Suprapubic skin (tissue), 4 donors: ENCODE measurements at regions not wholly inside any gene's neighbourhood (a gene's known extent, or its start where the extent isn't known, plus 50 kb on each side); places are given as distances from the start of the nearest gene placed in this dataset.

Experiments
- DNase-seq, 2 donors: peaks; one replicate each; pipeline ENCODE4 v3.0.0-alpha.2; 2019; ENCODE audit warnings: low spot score in 2 of 2
- H3K27ac ChIP-seq: fragments of 200-600 bp; sonication (generic); one replicate; pipeline ENCODE4 v1.5.1; 2019
- H3K27me3 ChIP-seq: fragments of 200-600 bp; sonication (generic); one replicate; pipeline ENCODE4 v1.5.1; 2019
- H3K36me3 ChIP-seq: fragments of 200-600 bp; sonication (generic); one replicate; pipeline ENCODE4 v1.5.1; 2019
- H3K4me1 ChIP-seq: fragments of 200-600 bp; sonication (generic); one replicate; pipeline ENCODE4 v1.5.1; 2019
- H3K4me3 ChIP-seq: fragments of 200-600 bp; sonication (generic); one replicate; pipeline ENCODE4 v1.5.1; 2019; ENCODE audit warnings: mild to moderate bottlenecking
- H3K9me3 ChIP-seq: fragments of 200-600 bp; sonication (generic); one replicate; pipeline ENCODE4 v1.5.1; 2019
- EP300 ChIP-seq: sonication (generic); formaldehyde crosslinking; IDR thresholded peaks from one replicate; pipeline ENCODE4 v1.6.1; 2017; ENCODE audit warnings: antibody characterized with exemption
- POLR2A ChIP-seq, 2 donors: fragments of 450-650 bp; IDR thresholded peaks; one replicate each; pipeline ENCODE4 v1.6.1; 2017; ENCODE audit warnings: antibody characterized with exemption in 2 of 2, mild to moderate bottlenecking in 2 of 2, moderate library complexity in 2 of 2
- POLR2AphosphoS5 ChIP-seq, 3 donors: sonication (generic); formaldehyde crosslinking; IDR thresholded peaks; one replicate each; pipeline ENCODE4 v1.6.1; 2017; ENCODE audit warnings: antibody characterized with exemption in 3 of 3
- WGBS: methylation state at CpG from one replicate; pipeline ENCODE4 v1.1.5; 2018; 5-methylcytosine and 5-hydroxymethylcytosine counted together
- TF ChIP-seq, protein P1 (sequence below), 2 donors: fragments of 200-600 bp in 1 of 2; fragments of 450-650 bp in 1 of 2; sonication (generic) in 1 of 2; IDR thresholded peaks; one replicate each; pipeline ENCODE4 v1.5.1; 2016 to 2019; ENCODE audit warnings: antibody characterized with exemption in 2 of 2, mild to moderate bottlenecking in 1 of 2, moderate library complexity in 1 of 2

DNA sequence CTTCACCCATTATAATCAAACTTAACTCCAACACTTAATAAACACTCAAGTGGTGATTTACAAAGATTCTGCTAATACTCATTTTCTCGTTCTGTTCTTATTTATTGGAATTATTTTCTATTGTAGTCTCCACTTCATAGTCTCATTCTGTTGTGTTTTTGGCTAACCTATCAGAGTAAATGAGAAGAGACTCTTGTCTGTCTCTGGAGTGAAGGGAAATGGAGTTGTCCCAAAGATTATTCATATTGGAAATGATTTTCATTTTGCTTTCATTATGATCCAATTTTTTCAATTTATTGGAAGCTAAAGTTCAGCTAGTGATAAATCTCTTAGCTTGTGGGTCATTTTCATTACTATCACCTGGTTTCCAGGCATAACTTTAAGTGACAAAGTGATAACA, 454.9 kb upstream of the JAG1 start:
- Histone ChIP-seq H3K27ac (no peak overlapping the region), H3K4me3 (no peak overlapping the region), H3K36me3 (no peaks in the 10 kb centered on the region), H3K4me1 (peaks cover 3% of the 10 kb centered on the region), H3K27me3 (no peaks in the 10 kb centered on the region), H3K9me3 (no peaks in the 10 kb centered on the region)
- no peak for DNase-seq
- TF ChIP-seq, protein P1, sequence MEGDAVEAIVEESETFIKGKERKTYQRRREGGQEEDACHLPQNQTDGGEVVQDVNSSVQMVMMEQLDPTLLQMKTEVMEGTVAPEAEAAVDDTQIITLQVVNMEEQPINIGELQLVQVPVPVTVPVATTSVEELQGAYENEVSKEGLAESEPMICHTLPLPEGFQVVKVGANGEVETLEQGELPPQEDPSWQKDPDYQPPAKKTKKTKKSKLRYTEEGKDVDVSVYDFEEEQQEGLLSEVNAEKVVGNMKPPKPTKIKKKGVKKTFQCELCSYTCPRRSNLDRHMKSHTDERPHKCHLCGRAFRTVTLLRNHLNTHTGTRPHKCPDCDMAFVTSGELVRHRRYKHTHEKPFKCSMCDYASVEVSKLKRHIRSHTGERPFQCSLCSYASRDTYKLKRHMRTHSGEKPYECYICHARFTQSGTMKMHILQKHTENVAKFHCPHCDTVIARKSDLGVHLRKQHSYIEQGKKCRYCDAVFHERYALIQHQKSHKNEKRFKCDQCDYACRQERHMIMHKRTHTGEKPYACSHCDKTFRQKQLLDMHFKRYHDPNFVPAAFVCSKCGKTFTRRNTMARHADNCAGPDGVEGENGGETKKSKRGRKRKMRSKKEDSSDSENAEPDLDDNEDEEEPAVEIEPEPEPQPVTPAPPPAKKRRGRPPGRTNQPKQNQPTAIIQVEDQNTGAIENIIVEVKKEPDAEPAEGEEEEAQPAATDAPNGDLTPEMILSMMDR (IDR thresholded peaks at IDR 0.05): no peak
- no peak for TF ChIP-seq POLR2A (IDR thresholded peaks at IDR 0.05)
- TF ChIP-seq POLR2AphosphoS5 (IDR thresholded peaks at IDR 0.05): no peak
- TF ChIP-seq EP300: no peak
- WGBS: 49% methylated on average over 1 of the region's 1 CpG

- 95% methylated on average over 1 of the region's 1 CpG for WGBS
- no peak overlapping the region for H3K4me3 ChIP-seq
Measured at GRCh38 chr20:11130554-11131166, 456.9 kb upstream of the JAG1 start.

GRCh38 chr20:11132819-11133415, 459.1 kb upstream of the JAG1 start:
- no peaks in the 10 kb centered on the region for H3K36me3 ChIP-seq
- 79% methylated on average over 3 of the region's 3 CpGs for WGBS
- TF ChIP-seq, protein P1 (IDR thresholded peaks at IDR 0.05): no peak
- TF ChIP-seq EP300: no peak
- TF ChIP-seq POLR2AphosphoS5 (IDR thresholded peaks at IDR 0.05): no peak
- no peak for TF ChIP-seq POLR2A (IDR thresholded peaks at IDR 0.05)
- peaks cover under 1% of the 10 kb centered on the region for H3K4me1 ChIP-seq
- H3K9me3 ChIP-seq: no peaks in the 10 kb centered on the region
- no peak for DNase-seq
- no peak overlapping the region for H3K27ac ChIP-seq
- H3K4me3 ChIP-seq: no peak overlapping the region
- no peaks in the 10 kb centered on the region for H3K27me3 ChIP-seq

More at GRCh38 chr20:11130554-11131166, 456.9 kb upstream of the JAG1 start:
- H3K4me1 ChIP-seq: peaks cover 3% of the 10 kb centered on the region
- no peaks in the 10 kb centered on the region for H3K36me3 ChIP-seq
- no peaks in the 10 kb centered on the region for H3K9me3 ChIP-seq
- no peak for DNase-seq
- no peaks in the 10 kb centered on the region for H3K27me3 ChIP-seq
- H3K27ac ChIP-seq: no peak overlapping the region
- TF ChIP-seq POLR2AphosphoS5 (IDR thresholded peaks at IDR 0.05): no peak
- no peak for TF ChIP-seq EP300
- TF ChIP-seq POLR2A (IDR thresholded peaks at IDR 0.05): no peak
- TF ChIP-seq, protein P1 (IDR thresholded peaks at IDR 0.05): no peak

- Histone ChIP-seq H3K4me3 (no peak overlapping the region), H3K9me3 (no peaks in the 10 kb centered on the region), H3K36me3 (no peaks in the 10 kb centered on the region), H3K4me1 (no peaks in the 10 kb centered on the region), H3K27ac (no peak overlapping the region), H3K27me3 (no peaks in the 10 kb centered on the region)
- no peak for DNase-seq
- TF ChIP-seq, protein P1 (IDR thresholded peaks at IDR 0.05): no peak
- TF ChIP-seq EP300: no peak
- no peak for TF ChIP-seq POLR2A (IDR thresholded peaks at IDR 0.05)
- TF ChIP-seq POLR2AphosphoS5 (IDR thresholded peaks at IDR 0.05): no peak
Measured at GRCh38 chr20:11136691-11137090, 462.9 kb upstream of the JAG1 start.

DNA sequence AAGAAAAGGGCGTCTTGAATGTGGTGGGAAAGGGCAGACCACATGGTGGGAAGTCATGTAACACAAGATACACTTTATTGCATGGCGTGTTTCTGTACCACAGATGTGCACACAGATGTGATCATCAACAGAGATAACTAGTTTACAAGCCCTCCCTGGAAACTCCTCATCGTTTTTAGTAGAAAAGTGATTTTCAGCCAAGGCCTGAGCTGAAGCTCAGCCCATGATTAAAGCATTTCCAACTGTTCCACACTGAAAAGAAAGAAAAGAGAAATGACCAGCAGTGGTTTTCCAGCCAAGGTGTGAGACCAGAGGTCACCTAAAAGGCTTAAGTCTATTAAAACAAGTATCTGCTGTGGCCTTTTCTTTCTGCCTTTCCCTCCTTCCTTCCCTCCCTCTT, 463.9 kb upstream of the JAG1 start:
- TF ChIP-seq POLR2AphosphoS5 (IDR thresholded peaks at IDR 0.05) (no peak), POLR2A (IDR thresholded peaks at IDR 0.05) (no peak), EP300 (no peak)
- TF ChIP-seq, protein P1 (IDR thresholded peaks at IDR 0.05): no peak
- no peaks in the 10 kb centered on the region for H3K27me3 ChIP-seq
- H3K4me1 ChIP-seq: no peaks in the 10 kb centered on the region
- no peak overlapping the region for H3K27ac ChIP-seq
- H3K36me3 ChIP-seq: no peaks in the 10 kb centered on the region
- no peaks in the 10 kb centered on the region for H3K9me3 ChIP-seq
- DNase-seq: no peak
- 88% methylated on average over 3 of the region's 3 CpGs for WGBS
- H3K4me3 ChIP-seq: no peak overlapping the region
